ENCODE measurements at regions not wholly inside any gene's neighbourhood (a gene's known extent, or its start where the extent isn't known, plus 50 kb on each side); places are given as distances from the start of the nearest gene placed in this dataset.

DNA sequence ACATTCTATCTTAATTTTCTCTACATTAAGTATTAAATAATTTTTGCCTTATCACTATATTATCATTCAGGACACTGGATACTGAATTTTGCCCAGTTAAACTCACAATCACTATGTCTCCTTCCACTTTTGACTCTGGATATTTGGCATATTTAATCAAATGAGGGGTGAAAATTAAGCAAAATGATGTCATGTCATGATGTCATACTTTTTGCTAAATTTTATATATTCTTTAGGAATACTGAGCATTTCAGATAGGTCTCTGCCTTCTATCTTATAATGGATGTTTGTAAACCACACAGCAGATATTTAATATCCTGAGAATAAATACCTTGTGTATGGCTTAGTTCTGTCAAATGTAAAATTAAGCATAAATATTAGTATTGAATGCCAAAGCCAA is 79.5 kb upstream of the HIVEP3 start:
- BruUV-seq (replicated peaks): no TSS peak
- CTCF ChIA-PET: no interaction called here
- POLR2A ChIA-PET (ENCODE audit: unreplicated experiment): no interaction called here

DNA sequence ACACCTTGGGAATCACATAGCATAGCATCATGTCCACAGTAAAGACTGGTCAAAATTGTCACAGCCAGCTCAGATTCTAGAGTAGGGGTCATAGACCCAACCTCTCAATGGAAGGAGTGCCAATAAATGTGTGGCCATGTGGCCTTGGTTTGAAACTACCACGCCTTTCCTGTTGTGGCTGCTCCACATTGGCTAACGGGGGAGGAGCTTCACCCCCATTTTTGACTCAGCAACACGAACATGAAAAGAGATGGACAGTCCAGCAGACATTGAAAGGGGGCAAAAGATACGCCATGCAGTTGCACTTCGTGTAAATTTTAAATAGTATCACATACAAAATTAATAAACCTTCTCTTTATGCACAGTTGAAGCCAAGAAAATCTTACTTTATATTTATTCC is 78.4 kb upstream of the HIVEP3 start:
- BruUV-seq (replicated peaks): no TSS peak
- Histone ChIP-seq H3K4me1 (ENCODE audit: insufficient read depth, low read length) (no peaks in the 10 kb centered on the region), H4K20me1 (ENCODE audit: low read length) (no peaks in the 10 kb centered on the region), H3K9me2 (replicated peaks; ENCODE audit: low read length) (no peaks in the 10 kb centered on the region), H3K4me3 (ENCODE audit: low read length) (no peak overlapping the region), H3K4me2 (ENCODE audit: low read length) (no peak overlapping the region), H3K36me3 (ENCODE audit: low read depth, low read length) (no peaks in the 10 kb centered on the region), H3F3A (ENCODE audit: low read length, unreplicated experiment) (no peaks in the 10 kb centered on the region), H3K27ac (ENCODE audit: low read length) (no peak overlapping the region), H3K9me3 (ENCODE audit: low read length) (no peaks in the 10 kb centered on the region), H3K27me3 (ENCODE audit: low read length) (no peaks in the 10 kb centered on the region), H3K9ac (ENCODE audit: low read length) (no peak overlapping the region), H3K79me2 (ENCODE audit: low read length) (no peaks in the 10 kb centered on the region), H2AFZ (ENCODE audit: low read length) (no peak overlapping the region)
- no peak for DNase-seq
- ChIA-PET POLR2A (ENCODE audit: unreplicated experiment) (no interaction called here), CTCF (no interaction called here)
- no peak for ATAC-seq
- intact Hi-C loops (cut with micrococcal nuclease): no loop called here
- no peak for TF ChIP-seq EZH2 (IDR thresholded peaks at IDR 0.05; ENCODE audit: low read length, unreplicated experiment)
- no peak for TF ChIP-seq EZH2phosphoT487 (IDR thresholded peaks at IDR 0.05; ENCODE audit: borderline replicate concordance, low read length)
- TF ChIP-seq, protein P1, sequence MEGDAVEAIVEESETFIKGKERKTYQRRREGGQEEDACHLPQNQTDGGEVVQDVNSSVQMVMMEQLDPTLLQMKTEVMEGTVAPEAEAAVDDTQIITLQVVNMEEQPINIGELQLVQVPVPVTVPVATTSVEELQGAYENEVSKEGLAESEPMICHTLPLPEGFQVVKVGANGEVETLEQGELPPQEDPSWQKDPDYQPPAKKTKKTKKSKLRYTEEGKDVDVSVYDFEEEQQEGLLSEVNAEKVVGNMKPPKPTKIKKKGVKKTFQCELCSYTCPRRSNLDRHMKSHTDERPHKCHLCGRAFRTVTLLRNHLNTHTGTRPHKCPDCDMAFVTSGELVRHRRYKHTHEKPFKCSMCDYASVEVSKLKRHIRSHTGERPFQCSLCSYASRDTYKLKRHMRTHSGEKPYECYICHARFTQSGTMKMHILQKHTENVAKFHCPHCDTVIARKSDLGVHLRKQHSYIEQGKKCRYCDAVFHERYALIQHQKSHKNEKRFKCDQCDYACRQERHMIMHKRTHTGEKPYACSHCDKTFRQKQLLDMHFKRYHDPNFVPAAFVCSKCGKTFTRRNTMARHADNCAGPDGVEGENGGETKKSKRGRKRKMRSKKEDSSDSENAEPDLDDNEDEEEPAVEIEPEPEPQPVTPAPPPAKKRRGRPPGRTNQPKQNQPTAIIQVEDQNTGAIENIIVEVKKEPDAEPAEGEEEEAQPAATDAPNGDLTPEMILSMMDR (conservative IDR thresholded peaks at IDR 0.05; ENCODE audit: low read depth, low read length): no peak

More for the DNA sequence above, 79.5 kb upstream of the HIVEP3 start:
- H3K27me3 ChIP-seq (ENCODE audit: low read length): no peaks in the 10 kb centered on the region
- H3K9me2 ChIP-seq (replicated peaks; ENCODE audit: low read length): no peaks in the 10 kb centered on the region
- no peaks in the 10 kb centered on the region for H4K20me1 ChIP-seq (ENCODE audit: low read length)
- H3K4me1 ChIP-seq (ENCODE audit: insufficient read depth, low read length): no peaks in the 10 kb centered on the region
- no peak overlapping the region for H3K27ac ChIP-seq (ENCODE audit: low read length)
- no peaks in the 10 kb centered on the region for H3K79me2 ChIP-seq (ENCODE audit: low read length)
- ATAC-seq (no peak), DNase-seq (no peak)
- no peak for TF ChIP-seq EZH2phosphoT487 (IDR thresholded peaks at IDR 0.05; ENCODE audit: borderline replicate concordance, low read length)
- no peak for TF ChIP-seq EZH2 (IDR thresholded peaks at IDR 0.05; ENCODE audit: low read length, unreplicated experiment)
- TF ChIP-seq, protein P1 (conservative IDR thresholded peaks at IDR 0.05; ENCODE audit: low read depth, low read length): no peak
- H3K36me3 ChIP-seq (ENCODE audit: low read depth, low read length): no peaks in the 10 kb centered on the region
- no peak overlapping the region for H3K4me3 ChIP-seq (ENCODE audit: low read length)
- no peak overlapping the region for H2AFZ ChIP-seq (ENCODE audit: low read length)
- intact Hi-C loops (cut with micrococcal nuclease): no loop called here
- H3K9ac ChIP-seq (ENCODE audit: low read length): no peak overlapping the region
- H3K4me2 ChIP-seq (ENCODE audit: low read length): no peak overlapping the region
- H3K9me3 ChIP-seq (ENCODE audit: low read length): no peaks in the 10 kb centered on the region
- no peaks in the 10 kb centered on the region for H3F3A ChIP-seq (ENCODE audit: low read length, unreplicated experiment)

DNA sequence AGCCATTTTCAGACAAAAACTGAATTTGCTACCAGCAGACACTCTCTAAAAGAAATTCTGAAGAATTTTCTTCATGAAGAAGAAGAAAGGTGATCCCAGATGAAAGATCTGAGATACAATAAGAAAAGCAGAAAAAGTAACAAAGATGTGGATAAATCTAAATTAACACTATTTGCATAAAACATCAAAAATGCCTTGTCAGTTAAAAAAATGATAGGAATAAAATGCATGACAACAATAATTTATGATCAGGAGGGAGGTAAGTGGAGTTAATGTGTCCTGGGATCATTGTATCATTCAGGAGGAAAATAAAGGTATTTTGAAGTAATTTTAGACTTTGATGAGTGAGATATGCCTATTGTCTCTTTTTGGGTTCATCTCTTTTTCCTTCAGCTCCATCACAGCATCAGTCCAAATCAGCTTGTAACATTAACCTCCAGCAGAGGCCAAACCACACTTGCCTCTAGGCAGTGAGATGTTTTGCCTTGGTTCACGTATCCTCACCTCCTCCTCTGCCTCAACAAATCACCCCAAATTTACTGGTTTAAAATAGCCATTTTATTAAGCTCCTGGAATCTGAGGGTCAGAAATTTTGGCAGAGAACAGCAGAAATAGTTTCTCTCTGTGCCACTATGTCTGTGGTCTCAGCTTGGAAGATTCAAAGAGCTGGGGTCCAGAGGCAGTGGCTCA is 76.9 kb upstream of the HIVEP3 start:
- H2AFZ ChIP-seq (ENCODE audit: low read length): no peak overlapping the region
- no peaks in the 10 kb centered on the region for H3K27me3 ChIP-seq (ENCODE audit: low read length)
- no peaks in the 10 kb centered on the region for H3K36me3 ChIP-seq (ENCODE audit: low read depth, low read length)
- H3K4me2 ChIP-seq (ENCODE audit: low read length): no peak overlapping the region
- ATAC-seq (no peak), DNase-seq (no peak)
- no peaks in the 10 kb centered on the region for H3K9me3 ChIP-seq (ENCODE audit: low read length)
- no peaks in the 10 kb centered on the region for H3K9me2 ChIP-seq (replicated peaks; ENCODE audit: low read length)
- intact Hi-C loops (cut with micrococcal nuclease): no loop called here
- no peaks in the 10 kb centered on the region for H3F3A ChIP-seq (ENCODE audit: low read length, unreplicated experiment)
- no peaks in the 10 kb centered on the region for H3K79me2 ChIP-seq (ENCODE audit: low read length)
- no peak overlapping the region for H3K4me3 ChIP-seq (ENCODE audit: low read length)
- CTCF ChIA-PET: no interaction called here
- POLR2A ChIA-PET (ENCODE audit: unreplicated experiment): interaction anchor here (0.6 kb wide), 1 partner anchor 932 kb away, joined by 3 read pairs; no protein-coding TSS in a partner anchor
- no TSS peak for BruUV-seq (replicated peaks)
- H3K9ac ChIP-seq (ENCODE audit: low read length): no peak overlapping the region
- H4K20me1 ChIP-seq (ENCODE audit: low read length): no peaks in the 10 kb centered on the region
- TF ChIP-seq EZH2phosphoT487 (IDR thresholded peaks at IDR 0.05; ENCODE audit: borderline replicate concordance, low read length) (no peak), EZH2 (IDR thresholded peaks at IDR 0.05; ENCODE audit: low read length, unreplicated experiment) (no peak)
- TF ChIP-seq, protein P1 (conservative IDR thresholded peaks at IDR 0.05; ENCODE audit: low read depth, low read length): no peak
- H3K27ac ChIP-seq (ENCODE audit: low read length): no peak overlapping the region
- H3K4me1 ChIP-seq (ENCODE audit: insufficient read depth, low read length): no peaks in the 10 kb centered on the region
